Trophoblast cell (in vitro differentiated cells and primary cell): ENCODE measurements at regions not wholly inside any gene's neighbourhood (a gene's known extent, or its start where the extent isn't known, plus 50 kb on each side); places are given as distances from the start of the nearest gene placed in this dataset.
A peak's percentile ranks its signal among the peaks of the same experiment; 100 is the strongest.

ENCODE experiments used
- DNase-seq, 2 donors: peaks; one replicate each; pipeline ENCODE4 v3.0.0-alpha.2; 2016
- H2AFZ ChIP-seq: 2 replicates; pipeline ENCODE4 v1.6.1; 2013; ENCODE audit warnings: low read length, moderate library complexity, mild to moderate bottlenecking; ENCODE audit not compliant: insufficient read depth, poor library complexity
- H2AK5ac ChIP-seq: 2 replicates; pipeline ENCODE4 v1.6.1; 2013; ENCODE audit warnings: mild to moderate bottlenecking, low read length
- H2BK120ac ChIP-seq: 2 replicates; pipeline ENCODE4 v1.6.1; 2013; ENCODE audit warnings: low read length, mild to moderate bottlenecking, moderate library complexity; ENCODE audit not compliant: insufficient read depth, poor library complexity
- H2BK12ac ChIP-seq: 2 replicates; pipeline ENCODE4 v1.6.1; 2013; ENCODE audit warnings: mild to moderate bottlenecking, low read length, moderate library complexity
- H2BK5ac ChIP-seq: 2 replicates; pipeline ENCODE4 v1.6.1; 2013; ENCODE audit warnings: low read length, low read depth, moderate library complexity, mild to moderate bottlenecking; ENCODE audit not compliant: poor library complexity
- H3K14ac ChIP-seq: 2 replicates; pipeline ENCODE4 v1.6.1; 2013; ENCODE audit warnings: mild to moderate bottlenecking, low read length
- H3K18ac ChIP-seq: 2 replicates; pipeline ENCODE4 v1.6.1; 2013; ENCODE audit warnings: mild to moderate bottlenecking, low read length
- H3K23ac ChIP-seq: 2 replicates; pipeline ENCODE4 v1.6.1; 2013; ENCODE audit warnings: low read length
- H3K27ac ChIP-seq: 2 replicates; pipeline ENCODE4 v1.5.1; 2013; ENCODE audit warnings: low read depth, mild to moderate bottlenecking, inconsistent platforms, low read length, moderate library complexity
- H3K27me3 ChIP-seq: 2 replicates; pipeline ENCODE4 v1.6.1; 2013; ENCODE audit warnings: inconsistent platforms, mild to moderate bottlenecking, low read length, moderate library complexity; ENCODE audit not compliant: insufficient read depth
- H3K36me3 ChIP-seq, 2 experiments: 1 replicate in 1 of 2; 2 replicates in 1 of 2; pipeline ENCODE4 v1.6.1; 2013; ENCODE audit warnings: low read length in 2 of 2, mild to moderate bottlenecking in 2 of 2, moderate library complexity in 1 of 2; ENCODE audit not compliant: insufficient read depth in 2 of 2, control insufficient read depth in 1 of 2
- H3K4ac ChIP-seq: 2 replicates; pipeline ENCODE4 v1.6.1; 2013; ENCODE audit warnings: low read depth, mild to moderate bottlenecking, low read length, moderate library complexity
- H3K4me1 ChIP-seq, 2 experiments: 1 replicate in 1 of 2; 2 replicates in 1 of 2; pipeline ENCODE4 v1.6.1; 2013; ENCODE audit warnings: low read length in 2 of 2, mild to moderate bottlenecking in 2 of 2, moderate library complexity in 1 of 2; ENCODE audit not compliant: insufficient read depth in 2 of 2, control insufficient read depth in 1 of 2
- H3K4me2 ChIP-seq: 2 replicates; pipeline ENCODE4 v1.6.1; 2013; ENCODE audit warnings: inconsistent platforms, mild to moderate bottlenecking, low read length, moderate library complexity
- H3K4me3 ChIP-seq: 2 replicates; pipeline ENCODE4 v1.5.1; 2013; ENCODE audit warnings: mild to moderate bottlenecking, low read depth, low read length, inconsistent platforms
- H3K79me1 ChIP-seq: one replicate; pipeline ENCODE4 v1.6.1; 2013; ENCODE audit warnings: low read length
- H3K79me2 ChIP-seq: 2 replicates; pipeline ENCODE4 v1.6.1; 2013; ENCODE audit warnings: low read length, mild to moderate bottlenecking; ENCODE audit not compliant: control insufficient read depth, insufficient read depth, poor library complexity
- H3K9ac ChIP-seq: 2 replicates; pipeline ENCODE4 v1.6.1; 2013; ENCODE audit warnings: mild to moderate bottlenecking, low read length
- H3K9me3 ChIP-seq: 2 replicates; pipeline ENCODE4 v1.6.1; 2013; ENCODE audit warnings: low read depth, mild to moderate bottlenecking, control low read depth, inconsistent platforms, low read length; ENCODE audit not compliant: insufficient read depth
- H4K12ac ChIP-seq: 2 replicates; pipeline ENCODE4 v1.6.1; 2013; ENCODE audit warnings: low read depth, mild to moderate bottlenecking, low read length, moderate library complexity
- H4K8ac ChIP-seq: 2 replicates; pipeline ENCODE4 v1.6.1; 2013; ENCODE audit warnings: low read depth, mild to moderate bottlenecking, low read length, moderate library complexity
- H4K91ac ChIP-seq: one replicate; pipeline ENCODE4 v1.6.1; 2013; ENCODE audit warnings: low read depth, mild to moderate bottlenecking, low read length, moderate library complexity
- WGBS: extraction: QIAGEN DNeasy Blood & Tissue Kit; methylation state at CpG from one replicate; pipeline ENCODE4 v1.1.7; 2013; ENCODE audit warnings: missing lambda C conversion rate; ENCODE audit not compliant: insufficient read length, insufficient coverage; ENCODE audit errors: extremely low coverage; 5-methylcytosine and 5-hydroxymethylcytosine counted together

- Histone ChIP-seq H2AK5ac (no peak overlapping the region), H3K4me1 (peaks cover 6% of the 10 kb centered on the region in 2 experiments)
These were observed 181.9 kb downstream of the NDFIP2 start for GRCh38 chr13:79662882-79663281.

GRCh38 chr13:79660361-79660760 lies 179.4 kb downstream of the NDFIP2 start:
- H3K4me1 ChIP-seq = peaks cover 6% of the 10 kb centered on the region in 2 experiments
- no peak overlapping the region for H2BK5ac ChIP-seq
- peak overlapping the region; percentile 72 for H2BK120ac ChIP-seq
- no peak overlapping the region for H3K27ac ChIP-seq
- no peak overlapping the region for H2AK5ac ChIP-seq
- peaks cover 3% of the 10 kb centered on the region for H3K79me2 ChIP-seq
- no peaks in the 10 kb centered on the region for H3K9me3 ChIP-seq
- peaks cover 9% of the 10 kb centered on the region for H3K79me1 ChIP-seq
- H3K36me3 ChIP-seq = no peaks in the 10 kb centered on the region
- no peak overlapping the region for H4K8ac ChIP-seq
- H3K4me3 ChIP-seq = no peak overlapping the region
- no peak overlapping the region for H3K14ac ChIP-seq
- no peak overlapping the region for H3K18ac ChIP-seq
- no peak overlapping the region for H3K4me2 ChIP-seq
- H2AFZ ChIP-seq = no peak overlapping the region
- no peaks in the 10 kb centered on the region for H3K27me3 ChIP-seq
- no peak overlapping the region for H4K12ac ChIP-seq
- H3K4ac ChIP-seq = no peak overlapping the region
- H3K9ac ChIP-seq = no peak overlapping the region
- no CpG with 5 or more reads among the region's 3 CpGs for WGBS
- no peak overlapping the region for H2BK12ac ChIP-seq
- H3K23ac ChIP-seq = no peak overlapping the region
- H4K91ac ChIP-seq = no peak overlapping the region
- DNase-seq = no peak

More at GRCh38 chr13:79662882-79663281, 181.9 kb downstream of the NDFIP2 start:
- no peak overlapping the region for H2BK5ac ChIP-seq
- H4K12ac ChIP-seq = no peak overlapping the region
- H3K27ac ChIP-seq = no peak overlapping the region
- no peak for DNase-seq
- H3K4ac ChIP-seq = no peak overlapping the region
- no peak overlapping the region for H2BK12ac ChIP-seq
- H3K36me3 ChIP-seq = no peaks in the 10 kb centered on the region
- H3K14ac ChIP-seq = no peak overlapping the region
- H4K91ac ChIP-seq = no peak overlapping the region
- no peak overlapping the region for H2AFZ ChIP-seq
- no CpG with 5 or more reads among the region's 3 CpGs for WGBS
- H3K79me2 ChIP-seq = peaks cover 3% of the 10 kb centered on the region
- H3K9me3 ChIP-seq = no peaks in the 10 kb centered on the region
- H3K23ac ChIP-seq = no peak overlapping the region
- no peaks in the 10 kb centered on the region for H3K27me3 ChIP-seq
- no peak overlapping the region for H3K4me2 ChIP-seq
- H3K79me1 ChIP-seq = peaks cover 9% of the 10 kb centered on the region
- H2BK120ac ChIP-seq = no peak overlapping the region
- no peak overlapping the region for H3K18ac ChIP-seq
- no peak overlapping the region for H3K4me3 ChIP-seq
- no peak overlapping the region for H3K9ac ChIP-seq
- H4K8ac ChIP-seq = no peak overlapping the region

GRCh38 chr13:79659121-79659521 lies 178.2 kb downstream of the NDFIP2 start:
- no peak overlapping the region for H3K18ac ChIP-seq
- no peak overlapping the region for H3K4me3 ChIP-seq
- no peaks in the 10 kb centered on the region for H3K36me3 ChIP-seq
- no peak overlapping the region for H4K12ac ChIP-seq
- H2AFZ ChIP-seq = no peak overlapping the region
- no peak overlapping the region for H2AK5ac ChIP-seq
- peak overlapping the region; percentile 13 for H3K4me2 ChIP-seq
- DNase-seq = no peak
- H3K79me1 ChIP-seq = peaks cover 9% of the 10 kb centered on the region
- H3K27ac ChIP-seq = peak overlapping the region; percentile 84
- peak overlapping the region; percentile 16 for H2BK120ac ChIP-seq
- H3K4me1 ChIP-seq = peaks cover 6% of the 10 kb centered on the region in 2 experiments
- no peak overlapping the region for H3K9ac ChIP-seq
- H3K9me3 ChIP-seq = no peaks in the 10 kb centered on the region
- H3K23ac ChIP-seq = no peak overlapping the region
- H2BK12ac ChIP-seq = no peak overlapping the region
- H3K4ac ChIP-seq = no peak overlapping the region
- no peaks in the 10 kb centered on the region for H3K27me3 ChIP-seq
- H4K91ac ChIP-seq = no peak overlapping the region
- H2BK5ac ChIP-seq = peak overlapping the region; percentile 68
- no peak overlapping the region for H4K8ac ChIP-seq
- peaks cover 3% of the 10 kb centered on the region for H3K79me2 ChIP-seq
- WGBS = no CpG with 5 or more reads among the region's 5 CpGs
- no peak overlapping the region for H3K14ac ChIP-seq

GRCh38 chr13:79658333-79658975 lies 177.5 kb downstream of the NDFIP2 start:
- Histone ChIP-seq H2AK5ac (peak overlapping the region; percentile 9), H4K12ac (peak overlapping the region; percentile 39), H3K79me1 (peaks cover 9% of the 10 kb centered on the region), H2BK12ac (peak overlapping the region; percentile 64), H2BK120ac (peak overlapping the region; percentile 16), H4K91ac (peak overlapping the region; percentile 73), H3K4ac (peak overlapping the region; percentile 1), H3K9me3 (no peaks in the 10 kb centered on the region), H3K4me3 (no peak overlapping the region), H3K18ac (peak overlapping the region; percentile 28), H3K4me1 (peaks cover 6% of the 10 kb centered on the region in 2 experiments), H3K36me3 (no peaks in the 10 kb centered on the region), H3K79me2 (peaks cover 3% of the 10 kb centered on the region), H3K27me3 (no peaks in the 10 kb centered on the region), H4K8ac (peak overlapping the region; percentile 37), H3K9ac (no peak overlapping the region), H2BK5ac (peak overlapping the region; percentile 68), H2AFZ (no peak overlapping the region), H3K14ac (peak overlapping the region; percentile 33), H3K27ac (peak overlapping the region; percentile 84), H3K4me2 (peak overlapping the region; percentile 24), H3K23ac (no peak overlapping the region)
- DNase-seq = no peak
- no CpG with 5 or more reads among the region's 3 CpGs for WGBS
